ENCODE measurements at regions not wholly inside any gene's neighbourhood (a gene's known extent, or its start where the extent isn't known, plus 50 kb on each side); places are given as distances from the start of the nearest gene placed in this dataset.
"Not testable (repeated sequence)": the region's sequence is repeated elsewhere in the genome, so short reads cannot be mapped to it uniquely, and the experiment has no call there.

DNA sequence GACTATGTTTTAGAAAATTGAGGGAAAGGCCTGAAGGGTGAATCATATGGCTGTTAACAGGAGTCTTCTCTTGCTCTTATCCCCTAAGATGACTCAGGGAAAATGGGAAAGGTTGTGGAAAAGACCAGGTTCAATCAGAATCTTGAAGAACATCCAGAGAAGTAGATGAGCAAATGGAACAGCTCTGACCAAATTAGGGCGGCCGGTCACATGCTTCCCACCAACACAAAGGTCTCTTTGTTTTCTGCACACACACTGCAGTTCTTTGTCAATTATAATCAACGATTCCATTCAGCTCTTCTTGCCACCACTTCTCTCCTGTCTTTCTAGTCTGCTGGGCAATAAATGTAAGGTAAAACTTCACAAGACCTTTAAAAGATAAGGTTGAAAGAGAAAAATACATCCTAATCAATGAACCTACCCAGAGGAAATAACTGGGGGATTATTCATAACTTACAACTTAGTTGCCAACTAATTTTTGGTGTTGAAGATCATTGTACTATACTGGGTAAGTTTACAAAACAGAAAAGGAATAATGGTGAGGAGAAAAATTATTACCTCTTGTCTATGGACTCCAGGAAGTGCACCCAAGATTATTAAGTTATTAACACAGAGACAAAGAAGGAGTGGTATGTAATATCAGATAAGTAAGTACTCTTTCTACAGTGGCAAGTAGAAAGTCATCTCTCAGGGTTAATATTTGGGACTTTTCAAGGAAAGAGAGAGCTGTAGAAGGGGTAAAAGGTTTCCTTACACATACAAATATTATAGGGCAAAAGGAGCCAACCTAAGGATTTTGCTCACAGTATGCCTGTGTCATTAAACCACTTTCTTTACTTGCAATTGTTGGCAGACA, 441.9 kb upstream of the PIK3R1 start:
- peak; percentile 24 for DNase-seq (ENCODE audit: low read depth)

- no peak for DNase-seq (ENCODE audit: low read depth)
Measured at GRCh38 chr5:67771791-67772190, 443.8 kb upstream of the PIK3R1 start.

DNA sequence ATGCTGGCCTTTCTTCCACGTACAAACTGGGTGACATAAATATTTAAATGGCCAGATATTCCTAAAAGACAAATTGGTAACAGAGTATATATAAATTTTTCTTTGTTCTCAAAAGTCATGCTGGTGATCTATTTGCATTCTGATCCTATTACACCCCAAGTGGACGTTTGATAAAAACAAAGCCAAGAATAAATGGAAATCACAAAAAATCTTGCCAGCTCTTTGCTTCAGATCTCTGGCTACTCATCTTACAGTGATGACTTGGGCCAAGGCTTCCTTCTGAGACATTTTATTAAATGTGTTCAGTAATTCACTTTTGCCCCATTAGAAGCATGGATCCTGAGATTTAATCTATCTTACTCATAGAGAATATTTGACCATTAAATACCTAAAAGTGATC, 444.3 kb upstream of the PIK3R1 start:
- DNase-seq (ENCODE audit: low read depth), result no peak

GRCh38 chr5:67770431-67771025, 445.0 kb upstream of the PIK3R1 start:
- no peak for DNase-seq (ENCODE audit: low read depth)

DNA sequence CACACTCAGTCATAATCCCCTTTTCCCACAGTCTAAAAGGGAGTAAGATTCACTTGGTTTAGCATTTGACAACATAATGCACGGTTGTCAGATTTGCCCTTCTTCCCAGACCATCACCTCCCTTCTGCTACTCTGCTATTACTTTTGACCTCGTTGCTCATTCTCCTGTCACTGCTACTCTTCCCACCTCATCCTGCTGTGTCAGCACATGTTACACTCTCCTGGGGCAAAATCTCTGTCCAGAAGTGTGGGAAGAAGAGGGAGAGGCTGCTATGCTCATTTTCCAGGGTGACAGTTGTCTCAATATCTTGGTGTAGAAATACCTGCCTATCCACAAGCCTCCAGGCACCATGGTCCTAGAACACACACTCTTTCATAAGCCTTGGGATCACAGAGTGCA, 449.9 kb upstream of the PIK3R1 start:
- no peak for DNase-seq (ENCODE audit: low read depth)

- DNase-seq (ENCODE audit: low read depth), result not testable (repeated sequence)
Measured at GRCh38 chr5:67757771-67758170, 457.8 kb upstream of the PIK3R1 start.

- DNase-seq (ENCODE audit: low read depth), result no peak
Measured at GRCh38 chr5:67752357-67752708, 463.2 kb upstream of the PIK3R1 start.

DNA sequence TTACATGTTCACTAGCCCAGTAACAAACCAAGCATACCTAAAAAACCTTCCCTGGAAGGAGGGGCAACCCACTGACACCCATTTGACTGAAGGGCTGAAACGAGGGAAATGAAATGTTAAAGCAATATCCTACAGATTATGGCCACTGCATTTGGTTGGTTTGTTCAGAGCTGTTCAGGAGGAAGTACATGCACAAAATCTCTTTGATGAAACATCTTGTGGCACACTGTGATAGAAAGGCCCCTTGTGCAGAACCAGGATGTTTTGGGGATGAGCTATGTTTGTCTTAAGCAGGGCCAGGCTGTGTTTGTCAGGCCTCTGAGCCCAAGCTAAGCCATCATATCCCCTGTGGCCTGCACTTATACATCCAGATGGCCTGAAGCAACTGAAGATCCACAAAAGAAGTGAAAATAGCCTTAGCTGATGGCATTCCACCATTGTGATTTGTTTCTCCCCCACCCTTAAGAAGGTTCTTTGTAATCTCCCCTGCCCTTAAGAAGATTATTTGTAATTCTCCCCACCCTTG, 467.3 kb upstream of the PIK3R1 start:
- DNase-seq (ENCODE audit: low read depth), result no peak

GRCh38 chr5:67747096-67747495, 468.5 kb upstream of the PIK3R1 start:
- DNase-seq (ENCODE audit: low read depth), result no peak

GRCh38 chr5:67746608-67747007, 468.9 kb upstream of the PIK3R1 start:
- not testable (repeated sequence) for DNase-seq (ENCODE audit: low read depth)

- DNase-seq (ENCODE audit: low read depth), result no peak
Measured at GRCh38 chr5:67746103-67746502, 469.5 kb upstream of the PIK3R1 start.

GRCh38 chr5:67732921-67733320, 482.6 kb upstream of the PIK3R1 start:
- no peak for DNase-seq (ENCODE audit: low read depth)

DNA sequence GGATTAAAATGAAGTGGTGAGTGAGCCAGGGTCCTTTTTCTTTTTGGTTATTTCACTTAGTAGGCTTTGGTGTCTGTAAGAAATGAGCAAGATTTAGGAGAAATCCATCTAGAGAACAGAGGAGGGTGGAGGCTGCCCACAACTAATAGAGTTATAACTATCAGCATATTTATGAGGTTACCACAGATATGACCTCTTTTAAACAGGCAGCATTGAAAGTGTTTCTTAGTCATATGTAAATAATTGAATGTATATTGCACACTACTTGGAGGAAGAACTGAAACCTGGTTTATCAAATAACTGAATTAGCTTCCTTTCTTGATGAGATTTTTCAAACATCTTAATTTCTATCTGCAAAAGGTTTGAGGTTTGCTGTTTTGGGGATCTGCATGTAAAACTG, 483.1 kb upstream of the PIK3R1 start:
- no peak for DNase-seq (ENCODE audit: low read depth)

GRCh38 chr5:67731886-67732285, 483.7 kb upstream of the PIK3R1 start:
- no peak for DNase-seq (ENCODE audit: low read depth)

DNA sequence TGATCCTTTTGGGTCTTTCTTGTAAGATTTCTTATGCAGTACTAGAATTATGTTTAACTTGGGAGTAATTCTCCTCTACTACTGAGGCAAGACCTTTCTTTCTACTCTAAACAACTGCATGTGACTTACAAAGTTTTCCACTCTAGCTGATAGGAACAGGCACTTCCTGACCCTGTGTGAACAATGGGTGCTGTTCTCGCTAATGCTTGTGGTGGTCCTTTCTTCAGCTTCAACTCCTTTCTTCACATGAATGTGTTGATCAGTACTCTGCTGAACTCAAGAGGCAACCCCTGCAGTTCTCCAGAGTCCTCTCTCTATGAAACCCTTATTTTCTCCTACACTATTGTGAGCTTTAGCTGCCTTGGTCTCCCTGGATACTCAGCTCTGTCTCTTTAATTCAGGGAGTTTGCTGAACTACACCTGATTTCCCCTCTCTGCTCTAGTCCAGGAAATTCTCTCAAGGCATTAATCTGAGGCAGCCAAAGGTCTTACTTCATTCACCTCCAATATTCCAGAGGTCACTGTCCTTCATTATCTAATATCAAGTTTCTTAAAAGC, 484.6 kb upstream of the PIK3R1 start:
- no peak for DNase-seq (ENCODE audit: low read depth)

DNA sequence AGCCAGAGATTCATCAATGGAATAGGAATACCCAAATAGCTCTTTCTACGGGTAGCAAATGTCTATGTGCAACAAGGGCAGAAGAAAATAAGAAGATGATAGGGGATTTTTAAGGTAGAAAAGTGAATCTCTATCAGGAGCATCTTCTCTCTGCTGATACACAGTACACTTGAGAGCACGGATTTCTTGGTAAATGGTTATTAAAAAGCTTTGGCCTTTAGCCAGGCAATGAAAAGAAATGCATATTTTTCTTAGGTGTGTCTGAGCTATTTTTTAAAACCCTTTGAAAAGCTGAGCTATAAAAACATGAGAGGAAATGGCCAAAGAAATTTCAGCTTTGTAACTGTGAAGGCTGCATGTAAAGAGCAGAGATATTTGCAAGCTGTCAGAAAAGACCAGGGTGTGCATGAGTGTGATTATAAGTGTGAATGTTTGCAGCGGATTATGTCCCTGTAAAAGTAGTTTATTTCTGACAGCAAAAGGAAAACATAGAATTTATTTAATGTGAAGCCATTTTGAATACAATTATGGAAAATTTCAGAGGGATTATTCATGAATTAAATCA, 487.1 kb upstream of the PIK3R1 start:
- no peak for DNase-seq (ENCODE audit: low read depth)

DNA sequence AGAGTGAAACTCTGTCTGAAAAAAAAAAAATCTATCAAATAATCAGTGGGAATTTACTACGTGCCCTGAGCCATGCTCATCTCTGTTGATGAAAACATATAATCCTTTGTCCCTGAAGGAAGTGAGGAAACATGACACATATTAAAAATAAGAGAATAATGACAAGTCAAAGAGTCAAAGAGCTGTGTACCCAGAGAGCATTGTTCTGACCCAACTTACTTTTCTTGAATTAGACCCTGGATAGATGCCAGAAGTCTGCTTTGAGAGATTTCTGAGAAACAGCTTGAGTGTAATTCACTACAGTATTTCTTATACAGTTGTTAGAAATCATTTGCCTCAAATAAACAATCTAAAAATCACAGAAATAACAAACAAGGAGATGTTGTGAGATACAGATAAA, 490.0 kb upstream of the PIK3R1 start:
- DNase-seq (ENCODE audit: low read depth), result no peak

DNA sequence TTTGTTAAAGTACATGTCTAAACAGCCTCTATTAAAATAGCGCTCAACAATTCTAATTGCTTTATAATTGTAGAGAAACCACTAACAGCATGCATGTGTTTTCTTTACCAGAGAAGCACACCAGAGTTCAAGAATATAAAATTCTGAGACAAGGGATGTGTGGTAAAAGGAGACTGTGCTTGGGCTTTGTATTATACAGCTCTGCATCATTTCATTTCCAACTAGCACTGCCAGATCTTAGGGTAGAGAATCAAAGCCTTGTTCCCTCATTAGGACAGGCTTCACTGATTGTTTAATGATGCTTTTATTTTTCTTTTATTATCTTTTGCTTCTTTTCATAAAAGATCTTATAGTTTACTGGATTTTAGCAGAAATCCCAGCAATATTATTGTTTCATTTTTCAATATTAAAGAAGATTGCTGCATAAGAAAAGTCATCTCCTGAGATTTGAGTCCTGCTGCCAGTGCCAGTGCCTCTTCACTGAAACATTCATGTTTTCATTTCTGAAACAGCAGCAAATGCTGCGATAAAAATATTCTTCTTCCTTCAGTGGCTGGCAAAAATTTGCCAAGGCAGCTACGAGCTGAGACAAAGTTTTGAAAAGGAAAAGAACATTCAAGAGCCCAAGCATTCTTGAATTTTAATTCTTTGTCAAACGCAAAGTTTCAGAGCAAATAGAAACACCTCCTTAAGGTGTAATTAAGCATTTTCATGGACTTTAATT, 491.0 kb upstream of the PIK3R1 start:
- no peak for DNase-seq (ENCODE audit: low read depth)

GRCh38 chr5:67723873-67724272, 491.7 kb upstream of the PIK3R1 start:
- no peak for DNase-seq (ENCODE audit: low read depth)

DNA sequence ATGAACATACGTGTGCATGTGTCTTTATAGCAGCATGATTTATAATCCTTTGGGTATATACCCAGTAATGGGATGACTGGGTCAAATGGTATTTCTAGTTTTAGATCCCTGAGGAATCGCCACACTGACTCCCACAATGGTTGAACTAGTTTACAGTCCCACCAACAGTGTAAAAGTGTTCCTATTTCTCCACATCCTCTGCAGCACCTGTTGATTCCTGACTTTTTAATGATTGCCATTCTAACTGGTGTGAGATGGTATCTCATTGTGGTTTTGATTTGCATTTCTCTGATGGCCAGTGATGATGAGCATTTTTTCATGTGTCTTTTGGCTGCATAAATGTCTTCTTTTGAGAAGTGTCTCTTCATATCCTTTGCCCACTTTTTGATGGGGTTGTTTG, 493.0 kb upstream of the PIK3R1 start:
- not testable (repeated sequence) for DNase-seq (ENCODE audit: low read depth)

DNA sequence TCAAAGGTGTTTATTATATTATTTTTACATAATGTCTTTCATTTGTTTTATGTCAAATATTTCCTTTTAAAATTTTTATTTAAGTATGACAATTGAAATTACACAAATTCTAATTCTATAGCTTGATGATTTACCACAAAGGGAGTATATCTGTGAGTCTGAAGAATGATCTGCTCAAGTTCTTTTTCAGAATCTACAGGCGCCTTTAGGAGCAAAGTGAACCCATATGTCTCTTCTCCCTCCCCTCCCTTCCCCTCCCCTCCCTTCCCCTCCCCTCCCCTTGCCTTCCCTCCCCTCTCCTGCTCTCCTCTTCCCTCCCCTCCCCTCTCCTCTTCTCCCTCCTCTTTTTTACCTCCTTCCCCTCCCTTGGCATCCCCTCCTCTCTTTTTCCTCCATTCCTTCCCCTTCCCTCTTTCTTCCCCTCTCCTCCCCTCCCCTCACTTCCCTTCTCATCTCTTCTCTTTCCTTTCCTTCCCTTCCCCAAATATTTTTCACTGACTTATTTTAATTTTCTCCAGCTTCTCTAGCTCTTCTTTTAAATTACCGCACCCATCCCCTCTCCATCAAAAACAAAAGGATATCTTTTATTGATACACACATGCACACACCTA, 495.3 kb upstream of the PIK3R1 start:
- no peak for DNase-seq (ENCODE audit: low read depth)

DNA sequence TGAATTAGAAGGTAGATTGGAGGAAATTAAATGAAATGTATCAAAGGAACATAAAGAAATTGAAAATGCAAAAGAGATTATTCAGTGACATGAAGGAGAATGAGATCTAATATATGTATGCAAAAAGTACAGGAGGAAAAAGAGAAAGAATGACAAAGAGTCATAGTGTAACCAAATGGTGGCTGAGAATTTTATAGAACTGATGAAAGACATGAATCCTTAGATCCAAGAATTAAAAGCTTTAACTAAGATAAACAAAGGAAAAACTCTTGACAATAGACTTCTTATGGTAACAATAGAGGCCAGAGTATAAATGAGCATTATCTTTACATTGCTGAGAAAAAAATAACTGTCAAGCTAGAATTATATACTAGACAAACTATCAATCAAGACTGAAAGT, 505.4 kb upstream of the CD180 start:
- DNase-seq (ENCODE audit: low read depth), result no peak
